ENCODE measurements at regions not wholly inside any gene's neighbourhood (a gene's known extent, or its start where the extent isn't known, plus 50 kb on each side); places are given as distances from the start of the nearest gene placed in this dataset.

GRCh38 chr11:115576606-115577380 lies 72.6 kb upstream of the CADM1 start:
- TF ChIP-seq FOXM1 (IDR thresholded peaks at IDR 0.05; ENCODE audit: borderline replicate concordance, low read depth) (no peak), EP300 (IDR thresholded peaks at IDR 0.05; ENCODE audit: borderline replicate concordance) (no peak), CREB1 (IDR thresholded peaks at IDR 0.05; ENCODE audit: low read depth) (no peak), YY1 (IDR thresholded peaks at IDR 0.05; ENCODE audit: low read depth) (no peak), ZBTB7A (IDR thresholded peaks at IDR 0.05; ENCODE audit: low read depth) (no peak), TCF12 (IDR thresholded peaks at IDR 0.05; ENCODE audit: low read depth) (no peak), REST (IDR thresholded peaks at IDR 0.05; ENCODE audit: low read depth) (no peak), EGR1 (IDR thresholded peaks at IDR 0.05) (no peak), MAX (IDR thresholded peaks at IDR 0.05) (no peak), CEBPB (IDR thresholded peaks at IDR 0.05) (no peak), RAD21 (IDR thresholded peaks at IDR 0.05; ENCODE audit: low read depth) (no peak), USF1 (IDR thresholded peaks at IDR 0.05) (no peak)

Measured in Ishikawa (cell line).